GM12891 (cell line): ENCODE measurements at regions not wholly inside any gene's neighbourhood (a gene's known extent, or its start where the extent isn't known, plus 50 kb on each side); places are given as distances from the start of the nearest gene placed in this dataset.

Experiments
- PAX5 ChIP-seq: IDR thresholded peaks from 2 replicates; pipeline ENCODE4 v1.6.1; 2011; ENCODE audit warnings: low read length, moderate library complexity, mild to moderate bottlenecking; ENCODE audit not compliant: insufficient read depth, severe bottlenecking
- POLR2A ChIP-seq: IDR thresholded peaks from 2 replicates; pipeline ENCODE4 v1.6.1; 2011; ENCODE audit warnings: low read depth, low read length, control low read depth
- POLR2AphosphoS5 ChIP-seq: IDR thresholded peaks from 2 replicates; pipeline ENCODE4 v1.6.1; 2011; ENCODE audit warnings: low read depth, low read length, control low read depth
- POU2F2 ChIP-seq: IDR thresholded peaks from 2 replicates; pipeline ENCODE4 v1.6.1; 2011; ENCODE audit warnings: low read depth, mild to moderate bottlenecking, control low read depth, low read length, moderate library complexity
- SPI1 ChIP-seq: IDR thresholded peaks from 2 replicates; pipeline ENCODE4 v1.6.1; 2011; ENCODE audit warnings: low read depth, low read length, control low read depth
- TAF1 ChIP-seq: IDR thresholded peaks from 2 replicates; pipeline ENCODE4 v1.6.1; 2011; ENCODE audit warnings: low read depth, low read length, control low read depth

DNA sequence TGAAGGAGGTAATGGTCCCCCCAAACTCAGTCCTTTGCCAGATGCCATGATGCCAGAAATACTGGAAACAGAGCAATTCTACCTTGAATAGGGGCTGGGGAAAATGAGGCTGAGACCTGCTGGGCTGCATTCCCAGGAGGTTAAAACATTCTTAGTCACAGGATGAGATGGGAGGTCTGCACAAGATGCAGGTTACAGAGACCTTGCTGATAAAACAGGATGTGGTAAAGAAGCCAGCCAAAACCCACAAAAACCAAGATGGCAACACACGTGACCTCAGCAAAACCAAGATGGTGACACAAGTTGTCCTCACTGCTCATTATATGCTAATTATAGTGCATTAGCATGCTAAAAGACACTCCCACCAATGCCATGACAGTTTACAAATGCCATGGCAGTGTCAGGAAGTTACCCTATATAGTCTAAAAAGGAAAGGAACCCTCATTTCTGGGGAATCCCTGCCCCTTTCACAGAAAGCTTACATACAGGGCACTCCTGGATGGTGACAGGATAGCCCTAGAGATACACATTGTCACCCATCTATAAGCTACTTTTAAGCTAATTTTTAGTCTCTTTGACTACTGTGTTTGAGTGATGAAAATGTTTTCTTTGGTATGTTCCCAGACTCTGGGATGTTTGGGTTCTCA, 979.7 kb downstream of the TBC1D32 start:
- TF ChIP-seq TAF1, result no peak
- no peak for TF ChIP-seq POLR2A
- TF ChIP-seq POLR2AphosphoS5, result no peak
- no peak for TF ChIP-seq PAX5
- TF ChIP-seq POU2F2, result no peak
- TF ChIP-seq SPI1, result no peak
